IPS-NIHi11 (cell line): ENCODE measurements at regions not wholly inside any gene's neighbourhood (a gene's known extent, or its start where the extent isn't known, plus 50 kb on each side); places are given as distances from the start of the nearest gene placed in this dataset.
A peak's percentile ranks its signal among the peaks of the same experiment; 100 is the strongest.
"Not testable (repeated sequence)": the region's sequence is repeated elsewhere in the genome, so short reads cannot be mapped to it uniquely, and the experiment has no call there.

Experiments used
- DNase-seq: peaks from one replicate; pipeline ENCODE4 v3.0.0; 2012; ENCODE audit warnings: mixed read lengths, low spot score

DNA sequence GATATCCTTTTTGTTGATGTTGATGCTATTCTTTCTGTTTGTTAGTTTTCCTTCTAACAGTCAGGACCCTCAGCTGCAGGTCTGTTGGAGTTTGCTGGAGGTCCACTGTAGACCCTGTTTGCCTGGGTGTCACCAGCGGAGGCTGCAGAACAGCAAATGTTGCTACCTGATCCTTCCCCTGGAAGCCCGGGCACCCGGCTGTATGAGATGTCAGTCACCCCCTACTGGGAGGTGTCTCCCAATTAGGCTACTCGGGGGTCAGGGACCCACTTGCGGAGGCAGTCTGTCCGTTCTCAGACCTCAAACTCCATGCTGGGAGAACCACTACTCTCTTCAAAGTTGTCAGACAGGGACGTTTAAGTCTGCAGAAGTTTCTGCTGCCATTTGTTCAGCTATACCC lies 383.4 kb downstream of the HLX start:
- DNase-seq: not testable (repeated sequence)

DNA sequence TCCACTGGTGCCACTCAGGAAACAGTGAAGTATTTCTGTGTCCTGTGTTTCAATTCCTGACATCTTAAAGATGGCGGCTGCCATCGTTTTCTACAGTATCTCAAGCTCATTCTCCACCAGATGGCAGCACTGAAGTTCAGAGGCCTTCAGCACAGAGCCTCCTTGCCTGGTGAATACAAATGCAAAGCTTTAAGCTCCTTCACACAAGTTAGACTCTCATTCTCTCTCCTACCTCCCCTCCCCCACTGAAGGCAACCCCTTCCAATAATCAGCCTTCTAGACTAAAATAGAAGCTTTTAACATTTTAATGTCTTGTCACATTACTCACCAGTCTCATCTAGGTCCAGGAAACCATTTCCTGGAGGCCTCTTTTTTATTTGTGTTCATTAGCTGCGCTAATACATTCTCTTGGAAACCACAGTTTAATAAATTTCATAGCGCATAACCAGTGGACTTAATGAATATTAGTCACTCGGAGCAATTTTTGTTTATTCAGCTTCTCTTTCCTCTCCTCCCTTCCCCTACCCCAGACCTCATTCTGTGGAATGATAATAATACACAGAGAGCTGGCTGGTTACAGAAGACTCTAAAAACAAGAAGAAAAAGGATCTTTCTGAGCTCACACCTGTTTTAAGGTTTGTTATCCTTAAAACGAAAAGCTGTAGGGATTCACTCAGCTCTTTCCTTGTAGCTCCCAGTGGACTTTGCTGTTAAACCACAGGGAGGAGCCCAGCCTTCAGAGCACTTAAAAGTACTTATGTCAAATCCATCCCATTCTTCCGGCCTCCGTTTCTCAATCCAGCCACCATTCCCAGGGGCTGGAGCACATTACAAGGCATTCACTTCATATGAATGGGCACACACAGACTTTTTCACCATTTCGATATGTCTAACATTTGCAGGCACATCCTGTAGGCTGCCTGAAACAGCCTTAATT lies 384.9 kb downstream of the HLX start:
- peak; percentile 57 for DNase-seq

DNA sequence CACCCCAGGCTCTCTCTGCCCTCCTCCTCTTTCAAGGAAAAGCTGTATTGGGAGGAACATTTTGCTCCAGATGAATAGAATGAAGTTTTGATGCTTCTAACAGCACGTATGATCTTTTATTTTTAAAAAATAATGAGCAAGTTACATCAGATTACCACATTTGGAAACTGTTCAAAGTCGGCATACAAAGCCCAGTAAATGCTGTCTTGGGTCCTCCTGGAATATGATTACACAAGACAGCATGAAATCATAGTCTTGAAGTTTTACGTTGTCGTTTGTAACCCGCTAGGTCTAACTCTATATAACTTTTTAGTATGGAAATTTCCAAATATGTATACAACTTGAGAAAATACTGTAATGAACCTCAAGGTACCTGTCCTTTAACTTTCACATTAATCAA lies 385.6 kb downstream of the HLX start:
- no peak for DNase-seq

DNA sequence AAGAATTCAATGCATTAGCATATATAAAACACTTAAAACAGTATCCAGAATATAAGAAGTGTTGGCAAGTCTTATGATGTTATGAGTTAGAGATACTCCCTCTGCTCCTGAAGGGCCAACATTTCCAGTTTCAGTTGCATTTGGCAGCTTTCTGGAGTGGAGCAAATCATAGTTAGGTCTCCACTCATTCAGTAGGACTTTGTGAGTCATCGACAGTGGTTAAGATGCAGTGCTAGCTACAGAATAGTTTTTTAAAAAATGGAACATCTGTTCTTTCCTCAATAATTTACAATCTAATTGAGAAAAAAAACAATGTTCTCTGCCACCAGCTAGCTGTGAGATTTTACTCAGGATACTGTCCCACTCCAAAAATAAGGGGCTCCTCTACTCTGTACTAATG lies 389.1 kb downstream of the HLX start:
- no peak for DNase-seq

DNA sequence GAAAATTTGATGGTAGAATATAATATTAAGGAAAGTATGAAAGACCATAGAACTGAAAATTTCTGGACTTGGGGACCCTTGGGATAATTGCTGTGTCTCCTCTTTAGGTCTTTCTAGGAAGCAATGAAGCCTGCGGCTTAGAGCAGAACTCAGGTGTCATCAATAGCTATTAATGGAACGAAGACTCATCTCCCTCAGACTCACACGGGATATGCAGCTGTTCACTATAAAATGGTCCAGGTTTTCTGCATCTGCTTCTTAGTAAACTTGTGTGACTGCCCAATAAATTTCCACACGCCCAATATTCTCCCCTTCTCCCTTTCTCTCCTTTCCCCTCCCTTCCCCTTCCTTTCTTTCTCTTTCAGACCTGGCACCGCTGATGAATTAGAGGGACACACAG lies 392.5 kb downstream of the HLX start:
- no peak for DNase-seq

DNA sequence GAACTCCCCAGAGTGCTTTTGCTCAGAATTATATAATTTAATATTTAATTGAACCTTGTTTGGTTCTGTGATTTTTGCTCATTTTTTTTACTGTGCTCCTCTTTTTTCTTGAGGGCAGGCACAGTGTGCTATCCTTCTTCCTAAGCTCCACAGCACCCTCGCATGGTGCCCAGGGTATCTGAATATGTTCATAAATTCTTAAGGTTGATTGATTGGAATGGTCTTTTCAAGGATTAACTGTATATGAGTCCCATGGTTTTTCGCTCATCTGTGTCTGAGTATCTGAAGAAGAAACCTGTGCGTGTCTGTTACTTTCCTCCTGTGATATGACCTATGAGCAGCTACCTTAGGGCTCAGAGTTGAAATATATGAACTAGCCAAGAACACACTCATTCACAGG lies 393.7 kb downstream of the HLX start:
- no peak for DNase-seq

DNA sequence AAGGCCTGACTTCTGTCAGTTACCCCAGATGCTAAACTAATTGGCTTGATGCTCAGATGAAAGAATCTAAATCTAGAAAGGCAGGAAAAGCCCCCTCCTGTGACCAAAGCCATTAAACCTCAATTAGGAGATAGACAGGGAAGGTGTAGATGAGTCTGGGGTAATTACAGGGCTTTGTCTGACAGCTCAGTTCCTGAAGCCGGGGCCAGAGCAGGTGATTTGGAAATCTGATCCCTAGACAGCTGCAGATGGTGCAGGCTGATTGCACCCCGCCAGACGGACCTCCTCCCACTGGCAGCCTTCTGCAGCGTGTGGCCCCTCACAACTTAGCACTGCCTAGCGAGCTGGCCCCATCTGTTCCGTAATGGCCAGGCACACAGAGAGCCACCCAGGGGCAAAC lies 395.1 kb downstream of the HLX start:
- DNase-seq: peak; percentile 33

DNA sequence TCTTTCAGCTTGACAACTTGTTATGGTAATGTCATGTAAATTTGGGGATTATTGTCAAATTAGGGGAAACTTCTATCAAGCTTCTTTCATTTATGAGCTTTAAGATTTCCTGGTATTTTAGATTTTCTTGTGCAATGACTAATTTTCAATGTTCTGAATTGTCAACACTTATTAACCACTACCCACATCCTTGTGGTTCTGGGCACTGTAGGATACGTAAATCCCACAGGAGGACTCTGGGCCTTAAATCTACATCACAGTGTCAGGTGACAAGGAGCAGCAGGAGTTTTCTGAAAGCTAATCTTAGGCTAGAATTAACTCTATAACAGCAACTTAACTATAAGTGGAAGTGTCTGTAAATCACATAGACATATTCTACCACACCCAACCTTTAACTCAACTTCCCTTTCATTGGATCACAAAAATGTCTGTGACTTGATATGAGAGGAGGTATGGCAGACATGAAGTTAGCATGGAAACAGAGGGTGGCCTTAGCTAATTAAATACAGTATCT lies 397.7 kb downstream of the HLX start:
- no peak for DNase-seq

DNA sequence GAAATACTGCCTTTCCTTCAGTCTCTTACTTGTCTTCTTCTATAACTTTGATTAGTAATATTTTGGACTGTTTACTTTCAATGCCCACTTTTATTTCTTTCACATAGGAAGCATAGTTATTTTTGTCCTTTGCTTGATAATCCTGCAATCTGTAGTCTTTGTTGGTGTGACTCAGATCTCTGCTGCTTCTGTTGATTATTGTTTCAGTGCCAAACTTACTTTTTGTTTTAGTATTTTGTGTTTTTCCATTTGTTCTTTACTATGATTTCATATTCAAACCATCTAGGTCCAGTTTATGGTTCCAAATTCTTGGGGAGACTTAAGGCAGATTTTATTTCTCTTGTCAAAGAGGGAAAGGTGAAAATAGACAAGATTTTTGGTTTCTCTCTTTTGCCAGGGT lies 399.9 kb downstream of the HLX start:
- no peak for DNase-seq

DNA sequence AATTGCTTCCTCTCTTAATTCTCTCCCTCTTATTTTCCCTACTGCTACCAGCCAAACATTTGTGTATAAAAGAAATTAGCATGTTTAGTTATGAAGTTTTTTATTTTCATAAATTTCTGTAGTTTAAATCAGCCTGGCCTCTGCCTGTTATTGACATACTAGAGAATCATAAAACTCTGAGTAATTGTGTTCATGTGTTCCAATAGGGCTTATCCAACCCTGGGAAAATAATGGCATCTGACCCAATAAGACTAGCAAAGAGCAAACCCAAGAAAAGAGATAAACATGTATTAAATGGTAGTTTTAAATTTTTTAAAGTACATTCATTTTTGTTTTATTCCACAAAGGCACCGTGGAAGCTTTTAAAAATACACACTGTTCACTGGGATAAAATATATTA lies 404.3 kb downstream of the HLX start:
- DNase-seq: no peak

DNA sequence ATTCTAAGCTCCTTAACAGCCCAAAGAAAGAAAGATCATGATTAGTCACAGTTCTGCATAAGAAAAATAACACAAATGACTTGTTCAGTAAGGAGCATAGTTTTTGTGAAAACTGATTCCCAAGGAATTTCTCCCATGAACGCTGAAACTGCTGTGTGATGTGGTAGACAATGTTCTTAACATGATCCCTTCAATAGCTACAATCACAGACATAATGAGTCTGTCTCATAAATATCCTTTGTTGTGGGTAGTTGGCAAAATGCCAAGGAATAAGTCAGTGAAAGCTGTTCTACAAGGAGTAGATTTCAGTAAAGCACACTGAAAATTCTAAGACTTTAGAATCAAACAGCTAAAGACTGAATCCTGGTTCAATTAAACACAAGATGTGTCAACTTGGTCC lies 404.8 kb downstream of the HLX start:
- DNase-seq: no peak

DNA sequence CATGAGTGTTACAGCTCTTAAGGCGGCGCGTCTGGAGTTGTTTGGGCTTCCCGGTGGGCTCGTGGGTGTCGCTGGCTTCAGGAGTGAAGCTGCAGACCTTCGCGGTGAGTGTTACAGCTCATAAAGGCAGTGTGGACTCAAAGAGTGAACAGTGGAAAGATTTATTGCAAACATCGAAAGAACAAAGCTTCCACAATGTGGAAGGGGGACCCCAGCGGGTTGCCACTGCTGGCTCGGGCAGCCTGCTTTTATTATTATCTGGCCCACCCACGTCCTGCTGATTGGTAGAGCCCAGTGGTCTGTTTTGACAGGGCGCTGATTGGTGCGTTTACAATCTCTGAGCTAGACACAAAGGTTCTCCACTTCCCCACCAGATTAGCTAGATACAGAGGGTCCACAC lies 405.7 kb downstream of the HLX start:
- DNase-seq: not testable (repeated sequence)

DNA sequence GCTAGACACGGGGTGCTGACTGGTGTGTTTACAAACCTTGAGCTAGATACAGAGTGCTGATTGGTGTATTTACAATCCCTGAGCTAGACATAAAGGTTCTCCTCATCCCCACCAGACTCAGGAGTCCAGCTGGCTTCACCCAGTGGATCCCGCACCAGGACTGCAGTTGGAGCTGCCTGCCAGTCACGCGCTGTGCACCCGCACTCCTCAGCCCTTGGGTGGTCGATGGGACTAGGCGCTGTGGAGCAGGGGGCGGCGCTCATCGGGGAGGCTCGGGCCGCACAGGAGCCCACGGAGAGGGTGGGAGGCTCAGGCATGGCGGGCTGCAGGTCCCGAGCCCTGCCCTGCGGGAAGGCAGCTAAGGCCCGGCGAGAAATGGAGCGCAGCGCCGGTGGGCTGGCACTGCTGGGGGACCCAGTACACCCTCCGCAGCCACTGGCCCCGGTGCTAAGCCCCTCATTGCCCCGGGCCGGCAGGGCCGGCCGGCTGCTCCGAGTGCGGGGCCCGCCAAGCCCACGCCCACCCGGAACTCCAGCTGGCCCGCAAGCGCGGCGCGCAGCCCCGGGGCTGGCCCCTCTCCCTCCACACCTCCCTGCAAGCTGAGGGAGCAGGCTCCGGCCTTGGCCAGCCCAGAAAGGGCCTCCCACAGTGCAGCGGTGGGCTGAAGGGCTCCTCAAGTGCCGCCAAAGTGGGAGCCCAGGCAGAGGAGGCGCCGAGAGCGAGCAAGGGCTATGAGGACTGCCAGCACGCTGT lies 406.4 kb downstream of the HLX start:
- not testable (repeated sequence) for DNase-seq

DNA sequence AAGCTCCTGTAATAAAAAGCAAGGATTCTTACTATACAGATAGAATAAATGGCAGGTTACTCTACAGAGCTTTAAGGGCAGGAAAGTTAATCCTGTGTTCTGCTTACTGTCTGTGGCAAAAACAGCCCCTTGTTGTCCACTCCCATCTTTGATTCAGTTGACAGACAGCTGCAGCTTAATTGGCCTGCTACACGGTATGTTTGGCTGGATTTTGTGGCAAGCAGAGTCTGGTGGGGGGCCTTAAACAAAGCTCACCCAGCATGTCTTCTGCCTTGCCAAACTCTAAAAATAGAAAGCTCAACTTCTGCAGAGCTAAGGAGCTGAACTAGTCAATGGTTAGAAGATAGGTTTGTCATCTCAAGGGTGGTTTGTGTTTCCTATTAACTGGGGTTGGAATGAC lies 407.2 kb downstream of the HLX start:
- DNase-seq: no peak

DNA sequence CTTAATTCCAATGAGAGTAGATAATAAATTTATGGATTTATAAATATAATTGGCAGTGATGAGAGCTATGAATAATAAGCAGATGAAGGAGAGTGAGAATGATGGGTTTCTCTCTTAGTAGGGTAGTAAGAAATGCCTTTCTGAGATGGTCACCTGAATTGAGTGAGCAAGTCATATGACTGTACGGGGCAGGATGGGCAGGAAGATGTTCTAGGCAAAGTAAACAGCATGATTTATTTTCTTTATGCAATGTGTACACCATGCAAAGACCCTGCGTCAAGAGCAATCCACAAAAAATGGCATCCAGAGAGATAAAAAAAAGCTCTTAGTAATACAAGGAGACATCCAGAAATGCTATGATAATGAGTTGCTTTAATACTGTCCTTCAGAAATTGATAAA lies 409.9 kb downstream of the HLX start:
- DNase-seq: no peak

DNA sequence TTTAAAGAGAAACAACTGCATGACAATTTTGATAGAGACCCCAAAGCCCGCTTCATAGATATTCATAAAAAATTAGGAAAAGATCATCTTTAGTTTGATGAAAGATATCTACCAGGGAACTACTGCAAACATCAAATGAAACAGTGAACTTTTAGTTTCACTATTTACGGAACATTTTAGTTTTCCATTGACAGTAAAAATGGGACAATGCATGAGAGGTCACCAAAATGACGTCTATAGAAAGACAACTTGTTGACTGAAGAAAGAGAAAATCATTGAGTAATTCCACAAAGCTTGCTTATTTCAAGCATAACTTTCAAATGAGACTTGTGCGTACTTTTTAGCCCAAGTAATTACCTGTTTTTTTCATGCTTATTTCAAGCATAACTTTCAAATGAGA lies 411.4 kb downstream of the HLX start:
- DNase-seq: no peak

DNA sequence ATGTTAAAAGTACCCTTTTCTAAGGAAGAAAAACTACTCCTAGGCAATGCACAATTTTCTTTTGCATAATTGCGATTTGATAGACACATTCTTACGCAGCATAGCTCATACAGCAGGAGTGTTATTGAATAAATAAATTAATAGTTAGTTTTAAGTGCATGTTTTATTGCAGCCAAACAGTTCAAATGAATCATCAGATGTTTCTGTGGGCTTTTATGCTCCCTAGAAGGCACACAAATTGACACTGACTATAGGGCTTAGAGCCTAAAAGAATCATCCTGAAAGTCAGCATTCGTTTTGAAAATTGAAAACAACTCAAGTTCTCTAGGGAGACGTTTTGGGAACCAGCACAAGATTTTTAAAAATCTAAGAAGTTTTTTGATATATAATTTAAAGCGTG lies 411.9 kb downstream of the HLX start:
- DNase-seq: no peak

DNA sequence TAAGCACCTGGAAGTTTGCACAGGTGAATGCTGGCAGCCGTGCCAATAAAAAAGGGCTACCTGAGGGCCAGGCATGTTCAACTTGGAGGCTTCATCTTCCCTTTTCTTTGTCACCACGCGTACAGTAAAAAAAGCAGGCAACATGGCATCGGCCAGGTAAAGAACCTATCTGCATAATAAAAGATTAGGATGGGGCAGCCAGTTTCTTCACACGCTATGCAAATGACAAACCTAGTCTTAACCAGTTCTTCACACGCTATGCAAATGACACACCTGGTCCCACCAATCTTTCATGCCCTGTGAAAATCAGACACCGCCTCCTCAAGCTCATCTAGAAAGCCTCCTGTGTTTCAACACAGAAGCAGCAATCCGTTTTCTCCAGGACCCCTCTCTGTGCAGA lies 413.4 kb downstream of the HLX start:
- DNase-seq: no peak

DNA sequence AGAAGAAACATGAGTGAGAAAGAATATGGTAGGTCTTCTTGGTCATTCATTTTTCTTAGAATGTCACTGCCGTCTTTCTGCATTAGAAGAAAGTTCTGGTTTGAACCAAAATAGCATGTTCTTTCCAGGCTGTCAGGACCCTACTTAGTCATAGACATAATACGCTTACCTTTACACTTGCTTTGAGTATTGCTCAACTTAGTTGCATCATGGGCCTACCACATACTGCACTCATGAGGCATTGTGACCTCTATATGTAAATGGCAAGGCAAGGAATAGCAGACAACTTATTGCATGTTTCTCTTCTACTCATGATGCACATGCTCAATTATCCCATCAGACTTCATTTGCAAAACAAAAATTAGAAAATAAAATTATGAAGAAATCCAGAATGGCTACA lies 415.0 kb downstream of the HLX start:
- DNase-seq: no peak

DNA sequence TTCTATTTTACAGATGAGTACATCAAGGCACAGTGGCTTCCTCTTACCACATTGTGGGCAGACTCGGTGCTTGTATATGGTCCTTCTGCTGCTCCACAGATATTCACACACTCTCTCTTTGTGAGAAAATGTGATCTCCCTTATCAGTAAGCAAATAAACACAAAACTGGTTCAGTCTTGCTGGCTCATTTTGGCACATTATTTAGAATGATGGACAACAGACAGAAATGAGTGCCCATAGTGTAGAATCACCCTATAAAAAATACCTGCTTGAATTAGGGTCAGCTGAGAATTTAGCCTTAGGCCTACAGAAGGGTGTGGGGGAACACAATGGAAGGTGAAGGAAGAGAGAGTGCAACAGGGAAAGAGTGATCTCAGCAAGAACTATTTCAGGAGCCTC lies 423.1 kb downstream of the HLX start:
- no peak for DNase-seq

DNA sequence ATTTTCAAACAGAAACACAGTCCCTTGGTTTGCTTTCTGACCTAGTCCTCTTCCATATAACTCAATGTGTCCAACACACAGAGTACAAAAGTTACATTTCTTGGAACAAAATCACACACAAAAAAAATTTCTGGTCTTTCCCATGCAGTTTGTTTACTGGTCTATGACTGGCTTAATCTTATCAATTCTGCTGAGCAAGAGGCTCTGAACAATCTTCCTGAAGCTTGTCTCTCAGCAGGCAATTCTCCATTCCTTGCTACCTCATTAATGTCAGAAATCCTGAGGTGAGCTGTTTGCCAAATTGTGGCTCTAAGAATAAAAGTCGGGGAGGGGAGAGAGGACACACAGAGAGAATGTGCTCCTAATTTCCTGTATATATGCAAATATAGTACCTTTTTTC lies 423.6 kb downstream of the HLX start:
- DNase-seq: no peak

DNA sequence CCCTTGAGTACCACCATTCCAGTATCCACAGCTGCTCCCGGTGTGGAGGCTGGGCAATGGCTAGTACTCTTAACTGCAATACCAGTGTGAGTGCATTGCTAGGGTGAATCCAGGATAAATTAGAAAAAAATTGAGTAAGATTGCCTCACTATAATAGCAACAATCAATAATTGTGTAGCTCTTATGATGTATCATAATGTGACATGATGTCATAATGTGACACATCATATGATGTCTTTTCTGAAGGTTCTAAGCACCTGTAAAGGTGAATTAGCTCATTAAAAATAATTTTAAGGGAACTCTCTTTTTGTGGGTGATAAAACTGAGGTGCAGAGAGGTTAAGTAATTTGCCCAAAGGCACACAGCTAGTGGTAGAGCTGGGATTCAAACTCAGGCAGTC lies 424.4 kb downstream of the HLX start:
- DNase-seq: no peak

DNA sequence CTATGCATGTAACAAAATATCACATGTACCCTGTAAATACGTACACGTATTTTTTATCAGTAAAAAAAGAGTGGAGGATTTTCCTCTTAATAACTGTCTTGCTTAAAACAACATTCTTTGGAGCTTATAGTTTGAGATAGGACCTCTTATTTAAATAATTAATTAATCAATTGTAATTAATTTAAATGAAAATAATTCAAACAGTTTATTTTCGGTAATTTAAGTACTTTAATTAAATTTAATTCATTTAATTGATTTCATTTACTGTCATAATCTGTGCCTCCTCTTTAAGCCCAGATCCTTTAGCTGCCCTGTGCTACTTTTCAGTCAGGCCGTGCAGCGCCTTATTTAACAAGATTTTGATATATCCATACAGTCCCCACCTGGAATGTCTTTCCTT lies 427.0 kb downstream of the HLX start:
- DNase-seq: no peak
